HCT116 (cell line): ENCODE measurements at regions not wholly inside any gene's neighbourhood (a gene's known extent, or its start where the extent isn't known, plus 50 kb on each side); places are given as distances from the start of the nearest gene placed in this dataset.

Experiments used
- ATAC-seq: fragments of 200-7000 bp; cut with Tn5 transposase; 2 replicates; pipeline ENCODE4 v1.9.1; 2020; ENCODE audit warnings: mild to moderate bottlenecking, moderate library complexity
- BruUV-seq: library from RNA; stranded (reverse); fragments of 400-500 nt; replicated peaks from 2 replicates; lab custom pipeline; 2021; lab: Mats Ljungman, UMichigan
- CTCF ChIA-PET: fragments of 300-600 bp; sonication (Branson Sonifier 250); formaldehyde crosslinking; loops from one replicate; lab custom pipeline; 2021; ENCODE audit warnings: antibody characterized with exemption; lab: Charles Lee
- POLR2A ChIA-PET: fragments of 300-600, 350-600 bp; sonication (Branson Sonifier 250); formaldehyde crosslinking; loops from one replicate; lab custom pipeline; 2021; ENCODE audit warnings: antibody characterized with exemption; lab: Charles Lee
- RAD21 ChIA-PET, 2 experiments: fragments of 300-600 bp; sonication (Branson Sonifier 250); formaldehyde crosslinking; loops; one replicate each; lab custom pipeline; 2023; ENCODE audit warnings: low total read pairs in 2 of 2; ENCODE audit not compliant: uncharacterized antibody in 2 of 2, unreplicated experiment in 2 of 2, low non-redundant PET in 1 of 2; lab: Charles Lee
- DNase-seq: peaks from one replicate; pipeline ENCODE4 v3.0.0-alpha.2; 2010; ENCODE audit warnings: low read depth, low spot score
- H2AFZ ChIP-seq: fragments of 200-600 bp; shearing (Covaris generic), sonication (generic); 2 replicates; pipeline ENCODE4 v1.6.1; 2017; ENCODE audit warnings: low read depth, mixed run types, mixed read lengths, antibody characterized with exemption, low read length; ENCODE audit not compliant: poor library complexity, severe bottlenecking
- H3K27ac ChIP-seq: 2 replicates; pipeline ENCODE4 v1.5.1; 2012; ENCODE audit warnings: low read depth, low read length
- H3K27me3 ChIP-seq: fragments of 200-600 bp; sonication (generic); 2 replicates; pipeline ENCODE4 v1.6.1; 2016; ENCODE audit warnings: mixed run types, low read length, mixed read lengths; ENCODE audit not compliant: insufficient read depth
- H3K36me3 ChIP-seq, 2 experiments: fragments of 200-500 bp in 1 of 2; fragments of 200-600 bp in 1 of 2; sonication (Bioruptor generic) in 1 of 2; sonication (generic) in 1 of 2; 2 replicates each; pipeline versions ENCODE4 v1.5.1 to v1.6.1; 2014 to 2016; ENCODE audit warnings: low read length in 2 of 2, inconsistent platforms in 1 of 2, mixed read lengths in 1 of 2, mixed run types in 1 of 2; ENCODE audit not compliant: insufficient read depth in 2 of 2, control insufficient read depth in 1 of 2
- H3K4me1 ChIP-seq, 2 experiments: fragments of 200-600 bp in 1 of 2; sonication (generic) in 1 of 2; 2 replicates each; pipeline versions ENCODE4 v1.5.1 to v1.6.1; 2012 to 2017; ENCODE audit warnings: low read length in 2 of 2, inconsistent platforms in 1 of 2, mild to moderate bottlenecking in 1 of 2, mixed read lengths in 1 of 2, mixed run types in 1 of 2, moderate library complexity in 1 of 2; ENCODE audit not compliant: insufficient read depth in 2 of 2, control insufficient read depth in 1 of 2
- H3K4me2 ChIP-seq: fragments of 200-600 bp; sonication (generic); 2 replicates; pipeline ENCODE4 v1.6.1; 2017; ENCODE audit warnings: mixed run types, low read length, mixed read lengths
- H3K4me3 ChIP-seq, 2 experiments: fragments of 200-600 bp in 1 of 2; sonication (generic) in 1 of 2; replicated peaks in 1 of 2; 2 replicates each; pipeline ENCODE4 v1.5.1; 2011 to 2016; ENCODE audit warnings: low read length in 2 of 2, control low read depth in 1 of 2, low read depth in 1 of 2, mild to moderate bottlenecking in 1 of 2, mixed read lengths in 1 of 2, mixed run types in 1 of 2
- H3K79me2 ChIP-seq: fragments of 200-600 bp; sonication (generic); 2 replicates; pipeline ENCODE4 v1.6.1; 2017; ENCODE audit warnings: mild to moderate bottlenecking, mixed run types, low read length, moderate library complexity, mixed read lengths; ENCODE audit not compliant: insufficient read depth
- H3K9ac ChIP-seq: fragments of 200-600 bp; sonication (generic); 2 replicates; pipeline ENCODE4 v1.6.1; 2016; ENCODE audit warnings: low read length, mixed read lengths
- H3K9me2 ChIP-seq: fragments of 200-600 bp; sonication (generic), shearing (Covaris generic); 2 replicates; pipeline ENCODE4 v1.6.1; 2017; ENCODE audit warnings: mixed run types, mild to moderate bottlenecking, moderate library complexity; ENCODE audit not compliant: insufficient read depth
- H3K9me3 ChIP-seq, 2 experiments: fragments of 200-500 bp in 1 of 2; fragments of 200-600 bp in 1 of 2; sonication (Bioruptor generic) in 1 of 2; sonication (generic) in 1 of 2; 2 replicates each; pipeline ENCODE4 v1.6.1; 2014 to 2017; ENCODE audit warnings: low read length in 2 of 2, mixed read lengths in 2 of 2, inconsistent platforms in 1 of 2, low read depth in 1 of 2, mild to moderate bottlenecking in 1 of 2, mixed run types in 1 of 2, moderate library complexity in 1 of 2; ENCODE audit not compliant: control insufficient read depth in 1 of 2, insufficient read depth in 1 of 2
- H4K20me1 ChIP-seq: fragments of 200-600 bp; sonication (generic), shearing (Covaris generic); 2 replicates; pipeline ENCODE4 v1.6.1; 2017; ENCODE audit warnings: mixed run types, mild to moderate bottlenecking, moderate library complexity; ENCODE audit not compliant: insufficient read depth
- CBX3 ChIP-seq: IDR thresholded peaks from 2 replicates; pipeline ENCODE4 v1.6.1; 2012; ENCODE audit warnings: low read depth
- CEBPB ChIP-seq: IDR thresholded peaks from 2 replicates; pipeline ENCODE4 v1.6.1; 2012; ENCODE audit warnings: low read depth
- EGR1 ChIP-seq: IDR thresholded peaks from 2 replicates; pipeline ENCODE4 v1.6.1; 2012; ENCODE audit warnings: low read depth
- EZH2 ChIP-seq: fragments of 200-600 bp; sonication (generic); IDR thresholded peaks from 2 replicates; pipeline ENCODE4 v1.6.1; 2017; ENCODE audit warnings: antibody characterized with exemption, mixed run types
- JUND ChIP-seq: IDR thresholded peaks from 2 replicates; pipeline ENCODE4 v1.6.1; 2012
- POLR2A ChIP-seq: IDR thresholded peaks from 2 replicates; pipeline ENCODE4 v1.7.0; 2011; ENCODE audit warnings: borderline replicate concordance; ENCODE audit not compliant: insufficient read depth, insufficient read length; ENCODE audit errors: extremely low read depth
- POLR2AphosphoS5 ChIP-seq: IDR thresholded peaks from 2 replicates; pipeline ENCODE4 v1.6.1; 2011; ENCODE audit warnings: mild to moderate bottlenecking, low read depth, low read length, moderate library complexity
- SP1 ChIP-seq: IDR thresholded peaks from 2 replicates; pipeline ENCODE4 v1.6.1; 2012; ENCODE audit warnings: low read depth
- SRF ChIP-seq: IDR thresholded peaks from 2 replicates; pipeline ENCODE4 v1.6.1; 2012; ENCODE audit warnings: low read depth
- YY1 ChIP-seq: IDR thresholded peaks from 2 replicates; pipeline ENCODE4 v1.6.1; 2011; ENCODE audit warnings: low read length, low read depth, moderate library complexity, mild to moderate bottlenecking; ENCODE audit not compliant: insufficient replicate concordance; ENCODE audit errors: extremely low read depth
- ZFX ChIP-seq: fragments of 450-650 bp; IDR thresholded peaks from 2 replicates; pipeline ENCODE4 v1.6.1; 2017
- ZNF274 ChIP-seq: fragments of 200-500 bp; sonication (Bioruptor generic); IDR thresholded peaks from 2 replicates; pipeline ENCODE4 v1.6.1; 2014; ENCODE audit warnings: mild to moderate bottlenecking, low read depth, low read length, inconsistent platforms
- intact Hi-C: fragments of 100-400 bp; cut with micrococcal nuclease; formaldehyde crosslinking; loops from 2 replicates; pipeline ENCODE4 v1.10.0; 2022
- TF ChIP-seq, protein P1 (sequence below): IDR thresholded peaks from 2 replicates; pipeline ENCODE4 v1.6.1; 2012
- TF ChIP-seq, protein P2 (sequence below): IDR thresholded peaks from 2 replicates; pipeline ENCODE4 v1.6.1; 2012
- TF ChIP-seq, protein P3 (sequence below): IDR thresholded peaks from 2 replicates; pipeline ENCODE4 v1.6.1; 2012; ENCODE audit warnings: low read depth
- TF ChIP-seq, protein P4 (sequence below): IDR thresholded peaks from 2 replicates; pipeline ENCODE4 v1.6.1; 2011; ENCODE audit warnings: mild to moderate bottlenecking, low read length, moderate library complexity; ENCODE audit not compliant: insufficient replicate concordance; ENCODE audit errors: extremely low read depth

DNA sequence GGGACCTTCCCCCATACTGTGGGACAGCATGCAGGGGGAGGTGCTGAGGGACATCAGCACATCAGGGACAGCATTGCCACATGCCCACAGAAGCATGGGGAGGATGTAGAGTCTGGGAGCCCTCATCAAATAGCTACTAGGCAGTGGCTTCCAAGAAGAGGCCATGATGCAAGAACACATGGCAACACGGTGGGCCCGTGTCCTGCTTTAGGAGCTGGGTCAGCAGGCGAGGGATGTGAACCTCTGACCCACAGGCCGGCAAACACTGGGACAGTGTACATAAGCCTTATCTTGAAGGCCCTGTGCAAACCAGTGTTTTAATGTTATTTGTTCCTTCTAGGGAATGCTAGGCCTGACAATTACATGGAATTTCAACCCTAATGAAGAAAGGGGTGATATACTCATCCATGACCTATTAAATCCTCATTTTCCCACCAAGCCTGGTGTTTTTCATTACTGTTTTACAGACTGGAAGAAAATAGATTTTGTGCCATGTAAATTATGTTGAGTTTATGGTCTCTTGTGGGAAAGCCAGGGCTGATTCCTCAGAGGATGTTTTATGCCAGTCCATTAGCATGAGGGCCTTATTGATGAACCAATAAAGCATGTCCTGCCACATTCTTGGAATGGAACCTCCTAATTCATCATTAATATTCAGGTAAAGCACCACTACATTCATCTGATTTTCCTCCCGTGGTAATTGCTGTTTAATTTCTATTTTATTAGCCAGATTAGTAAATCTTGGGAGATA, 61.7 kb upstream of the SLC25A26 start:
- DNase-seq (no peak), ATAC-seq (no peak)
- no TSS peak for BruUV-seq
- Histone ChIP-seq H3K9me2 (no peaks in the 10 kb centered on the region), H3K4me3 (no peak overlapping the region), H3K27ac (no peak overlapping the region), H3K4me2 (no peak overlapping the region), H4K20me1 (no peaks in the 10 kb centered on the region), H3K27me3 (peaks cover 7% of the 10 kb centered on the region; the same call in 1 of the 2 replicates), H3K79me2 (no peaks in the 10 kb centered on the region), H3K36me3 (no peaks in the 10 kb centered on the region), H3K9me3 (no peaks in the 10 kb centered on the region), H3K9ac (no peak overlapping the region), H2AFZ (no peak overlapping the region), H3K4me1 (no peaks in the 10 kb centered on the region)
- CTCF ChIA-PET: no interaction called here
- POLR2A ChIA-PET: no interaction called here
- no peak for TF ChIP-seq ZNF274
- TF ChIP-seq, protein P1, sequence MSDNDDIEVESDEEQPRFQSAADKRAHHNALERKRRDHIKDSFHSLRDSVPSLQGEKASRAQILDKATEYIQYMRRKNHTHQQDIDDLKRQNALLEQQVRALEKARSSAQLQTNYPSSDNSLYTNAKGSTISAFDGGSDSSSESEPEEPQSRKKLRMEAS: no peak
- no peak for TF ChIP-seq EGR1
- intact Hi-C loops: no loop called here
- RAD21 ChIA-PET: no interaction called here

DNA sequence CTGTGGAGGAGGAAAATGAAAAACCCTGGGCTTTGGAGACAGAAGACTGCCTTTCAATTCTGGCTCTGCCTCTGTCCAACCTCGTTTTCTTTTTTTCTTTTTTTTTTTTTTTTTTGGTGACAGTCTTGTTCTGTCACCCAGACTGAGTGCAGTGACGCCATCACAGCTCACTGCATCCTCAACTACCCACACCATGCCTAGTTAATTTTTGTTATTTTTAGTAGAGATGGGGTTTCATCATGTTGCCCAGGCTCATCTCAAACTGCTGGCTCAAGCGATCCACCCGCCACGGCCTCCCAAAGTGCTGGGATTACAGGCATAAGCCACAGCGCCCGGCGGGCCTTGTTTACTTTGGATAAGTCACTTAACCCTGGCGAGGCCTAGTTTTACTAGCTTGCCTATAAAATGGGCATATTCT, 66.3 kb upstream of the SLC25A26 start:
- ChIA-PET POLR2A (no interaction called here), CTCF (no interaction called here), RAD21 (no interaction called here)
- Histone ChIP-seq H3K4me3 (no peak overlapping the region), H4K20me1 (no peaks in the 10 kb centered on the region), H2AFZ (no peak overlapping the region), H3K4me1 (no peaks in the 10 kb centered on the region), H3K4me2 (no peak overlapping the region), H3K27me3 (peaks cover 29% of the 10 kb centered on the region), H3K9me3 (no peaks in the 10 kb centered on the region), H3K9me2 (no peaks in the 10 kb centered on the region), H3K79me2 (no peaks in the 10 kb centered on the region), H3K27ac (no peak overlapping the region), H3K36me3 (no peaks in the 10 kb centered on the region), H3K9ac (no peak overlapping the region)
- DNase-seq: no peak
- intact Hi-C loops: no loop called here
- no peak for ATAC-seq
- BruUV-seq: no TSS peak
- TF ChIP-seq JUND (no peak), SRF (no peak), CBX3 (no peak), EZH2 (no peak), ZFX (no peak), CEBPB (no peak), YY1 (no peak), POLR2A (no peak), SP1 (no peak), POLR2AphosphoS5 (no peak)
- TF ChIP-seq, protein P2, sequence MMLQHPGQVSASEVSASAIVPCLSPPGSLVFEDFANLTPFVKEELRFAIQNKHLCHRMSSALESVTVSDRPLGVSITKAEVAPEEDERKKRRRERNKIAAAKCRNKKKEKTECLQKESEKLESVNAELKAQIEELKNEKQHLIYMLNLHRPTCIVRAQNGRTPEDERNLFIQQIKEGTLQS: no peak
- TF ChIP-seq, protein P3, sequence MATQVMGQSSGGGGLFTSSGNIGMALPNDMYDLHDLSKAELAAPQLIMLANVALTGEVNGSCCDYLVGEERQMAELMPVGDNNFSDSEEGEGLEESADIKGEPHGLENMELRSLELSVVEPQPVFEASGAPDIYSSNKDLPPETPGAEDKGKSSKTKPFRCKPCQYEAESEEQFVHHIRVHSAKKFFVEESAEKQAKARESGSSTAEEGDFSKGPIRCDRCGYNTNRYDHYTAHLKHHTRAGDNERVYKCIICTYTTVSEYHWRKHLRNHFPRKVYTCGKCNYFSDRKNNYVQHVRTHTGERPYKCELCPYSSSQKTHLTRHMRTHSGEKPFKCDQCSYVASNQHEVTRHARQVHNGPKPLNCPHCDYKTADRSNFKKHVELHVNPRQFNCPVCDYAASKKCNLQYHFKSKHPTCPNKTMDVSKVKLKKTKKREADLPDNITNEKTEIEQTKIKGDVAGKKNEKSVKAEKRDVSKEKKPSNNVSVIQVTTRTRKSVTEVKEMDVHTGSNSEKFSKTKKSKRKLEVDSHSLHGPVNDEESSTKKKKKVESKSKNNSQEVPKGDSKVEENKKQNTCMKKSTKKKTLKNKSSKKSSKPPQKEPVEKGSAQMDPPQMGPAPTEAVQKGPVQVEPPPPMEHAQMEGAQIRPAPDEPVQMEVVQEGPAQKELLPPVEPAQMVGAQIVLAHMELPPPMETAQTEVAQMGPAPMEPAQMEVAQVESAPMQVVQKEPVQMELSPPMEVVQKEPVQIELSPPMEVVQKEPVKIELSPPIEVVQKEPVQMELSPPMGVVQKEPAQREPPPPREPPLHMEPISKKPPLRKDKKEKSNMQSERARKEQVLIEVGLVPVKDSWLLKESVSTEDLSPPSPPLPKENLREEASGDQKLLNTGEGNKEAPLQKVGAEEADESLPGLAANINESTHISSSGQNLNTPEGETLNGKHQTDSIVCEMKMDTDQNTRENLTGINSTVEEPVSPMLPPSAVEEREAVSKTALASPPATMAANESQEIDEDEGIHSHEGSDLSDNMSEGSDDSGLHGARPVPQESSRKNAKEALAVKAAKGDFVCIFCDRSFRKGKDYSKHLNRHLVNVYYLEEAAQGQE: no peak
- TF ChIP-seq, protein P4, sequence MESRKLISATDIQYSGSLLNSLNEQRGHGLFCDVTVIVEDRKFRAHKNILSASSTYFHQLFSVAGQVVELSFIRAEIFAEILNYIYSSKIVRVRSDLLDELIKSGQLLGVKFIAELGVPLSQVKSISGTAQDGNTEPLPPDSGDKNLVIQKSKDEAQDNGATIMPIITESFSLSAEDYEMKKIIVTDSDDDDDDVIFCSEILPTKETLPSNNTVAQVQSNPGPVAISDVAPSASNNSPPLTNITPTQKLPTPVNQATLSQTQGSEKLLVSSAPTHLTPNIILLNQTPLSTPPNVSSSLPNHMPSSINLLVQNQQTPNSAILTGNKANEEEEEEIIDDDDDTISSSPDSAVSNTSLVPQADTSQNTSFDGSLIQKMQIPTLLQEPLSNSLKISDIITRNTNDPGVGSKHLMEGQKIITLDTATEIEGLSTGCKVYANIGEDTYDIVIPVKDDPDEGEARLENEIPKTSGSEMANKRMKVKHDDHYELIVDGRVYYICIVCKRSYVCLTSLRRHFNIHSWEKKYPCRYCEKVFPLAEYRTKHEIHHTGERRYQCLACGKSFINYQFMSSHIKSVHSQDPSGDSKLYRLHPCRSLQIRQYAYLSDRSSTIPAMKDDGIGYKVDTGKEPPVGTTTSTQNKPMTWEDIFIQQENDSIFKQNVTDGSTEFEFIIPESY: no peak
